ENCODE measurements at regions not wholly inside any gene's neighbourhood (a gene's known extent, or its start where the extent isn't known, plus 50 kb on each side); places are given as distances from the start of the nearest gene placed in this dataset.

GRCh38 chr5:84568171-84568570, 183.5 kb upstream of the EDIL3 start:
- in situ Hi-C loops (cut with HindIII; ENCODE audit: extremely low pct_ligation_motif_present, low pct_unique_long_range_greater_than_20kb) = no loop called here
- no peaks in the 10 kb centered on the region for H3K4me1 ChIP-seq (ENCODE audit: insufficient read depth, low read length)
- ChIA-PET POLR2A (no interaction called here), CTCF (ENCODE audit: low intra/inter-chr PET ratio, low total read pairs) (no interaction called here)
- no peaks in the 10 kb centered on the region for H3K36me3 ChIP-seq (replicated peaks in 1 of 2; ENCODE audit: control insufficient read depth in 1 of 2, insufficient read depth in 2 of 2, low read length in 2 of 2)
- no peak for TF ChIP-seq ZFP91 (CRISPR knock-in tag; IDR thresholded peaks at IDR 0.05; ENCODE audit: borderline replicate concordance)
- no peak for TF ChIP-seq ZNF644 (CRISPR knock-in tag; IDR thresholded peaks at IDR 0.05; ENCODE audit: low read depth)
- no peak for TF ChIP-seq SIN3B (IDR thresholded peaks at IDR 0.05; ENCODE audit: low read length)
- no peak for TF ChIP-seq ZMAT5 (CRISPR knock-in tag; IDR thresholded peaks at IDR 0.05; ENCODE audit: borderline replicate concordance, low read depth)
- intact Hi-C loops (cut with micrococcal nuclease; ENCODE audit: unreplicated experiment) = no loop called here
- H3K79me2 ChIP-seq (ENCODE audit: insufficient read depth, low read length) = no peaks in the 10 kb centered on the region
- ATAC-seq (no peak), DNase-seq (ENCODE audit: low spot score) (no peak), FAIRE-seq (no peak)
- H4K20me1 ChIP-seq (ENCODE audit: insufficient read depth, low read length) = no peaks in the 10 kb centered on the region
- no peak overlapping the region for H3K9ac ChIP-seq (ENCODE audit: insufficient read depth, low read depth, low read length)
- no peak overlapping the region for H3K4me2 ChIP-seq (ENCODE audit: low read depth, low read length)
- no peaks in the 10 kb centered on the region for H3K27me3 ChIP-seq (ENCODE audit: control insufficient read depth in 1 of 2, insufficient read depth in 2 of 2, low read length in 2 of 2)
- 0% methylated on average over 1 of the region's 1 CpG for WGBS (ENCODE audit: low lambda C conversion rate)
- no TSS peak for BruUV-seq (replicated peaks)
- no peaks in the 10 kb centered on the region for H3K9me3 ChIP-seq (ENCODE audit: low read length)
- H2AFZ ChIP-seq (ENCODE audit: low read length) = no peak overlapping the region
- no peak overlapping the region for H3K27ac ChIP-seq (ENCODE audit: extremely low read length, insufficient read depth, low read length)
- no peak overlapping the region for H3K4me3 ChIP-seq (replicated peaks in 1 of 3; ENCODE audit: insufficient read depth in 1 of 3, low read depth in 2 of 3, low read length in 3 of 3)

- no TSS peak for BruUV-seq (replicated peaks)
- Histone ChIP-seq H3K79me2 (ENCODE audit: insufficient read depth, low read length) (no peaks in the 10 kb centered on the region), H3K36me3 (replicated peaks in 1 of 2; ENCODE audit: control insufficient read depth in 1 of 2, insufficient read depth in 2 of 2, low read length in 2 of 2) (no peaks in the 10 kb centered on the region), H3K4me1 (ENCODE audit: insufficient read depth, low read length) (no peaks in the 10 kb centered on the region), H3K27ac (ENCODE audit: extremely low read length, insufficient read depth, low read length) (no peak overlapping the region), H3K9me3 (ENCODE audit: low read length) (no peaks in the 10 kb centered on the region), H3K27me3 (ENCODE audit: control insufficient read depth in 1 of 2, insufficient read depth in 2 of 2, low read length in 2 of 2) (no peaks in the 10 kb centered on the region), H3K4me2 (ENCODE audit: low read depth, low read length) (no peak overlapping the region), H3K9ac (ENCODE audit: insufficient read depth, low read depth, low read length) (no peak overlapping the region), H2AFZ (ENCODE audit: low read length) (no peak overlapping the region), H4K20me1 (ENCODE audit: insufficient read depth, low read length) (no peaks in the 10 kb centered on the region), H3K4me3 (replicated peaks in 1 of 3; ENCODE audit: insufficient read depth in 1 of 3, low read depth in 2 of 3, low read length in 3 of 3) (no peak overlapping the region)
- intact Hi-C loops (cut with micrococcal nuclease; ENCODE audit: unreplicated experiment) = no loop called here
- TF ChIP-seq ZNF207 (IDR thresholded peaks at IDR 0.05; ENCODE audit: borderline replicate concordance) (no peak), MYPOP (CRISPR knock-in tag; IDR thresholded peaks at IDR 0.05) (no peak), ZNF121 (CRISPR knock-in tag; IDR thresholded peaks at IDR 0.05) (no peak), ZKSCAN5 (CRISPR knock-in tag; IDR thresholded peaks at IDR 0.05) (no peak), ZNF766 (CRISPR knock-in tag; IDR thresholded peaks at IDR 0.05; ENCODE audit: borderline replicate concordance) (no peak), SUZ12 (IDR thresholded peaks at IDR 0.05; ENCODE audit: low read depth, low read length) (no peak), RNF2 (conservative IDR thresholded peaks at IDR 0.05; ENCODE audit: low read depth) (no peak), ZNF333 (CRISPR knock-in tag; IDR thresholded peaks at IDR 0.05; ENCODE audit: borderline replicate concordance) (no peak), ZSCAN20 (CRISPR knock-in tag; IDR thresholded peaks at IDR 0.05; ENCODE audit: borderline replicate concordance) (no peak), MIER3 (CRISPR knock-in tag; IDR thresholded peaks at IDR 0.05; ENCODE audit: borderline replicate concordance) (no peak), ZFX (CRISPR knock-in tag; IDR thresholded peaks at IDR 0.05; ENCODE audit: low read depth) (no peak), FOXK1 (CRISPR knock-in tag; IDR thresholded peaks at IDR 0.05; ENCODE audit: borderline replicate concordance, low read depth) (no peak), ZNF747 (CRISPR knock-in tag; IDR thresholded peaks at IDR 0.05; ENCODE audit: borderline replicate concordance) (no peak), ZNF720 (CRISPR knock-in tag; IDR thresholded peaks at IDR 0.05) (no peak), ZFYVE20 (CRISPR knock-in tag; IDR thresholded peaks at IDR 0.05; ENCODE audit: borderline replicate concordance, low read depth) (no peak)
- ChIA-PET CTCF (ENCODE audit: low intra/inter-chr PET ratio, low total read pairs) (no interaction called here), POLR2A (no interaction called here)
- DNase-seq (ENCODE audit: low spot score) (no peak), ATAC-seq (no peak), FAIRE-seq (no peak)
- 0% methylated on average over 1 of the region's 1 CpG for whole genome bisulfite sequencing (ENCODE audit: low lambda C conversion rate)
- in situ Hi-C loops (cut with HindIII; ENCODE audit: extremely low pct_ligation_motif_present, low pct_unique_long_range_greater_than_20kb) = no loop called here
Measured at GRCh38 chr5:84565866-84566265, 181.2 kb upstream of the EDIL3 start.

Measured in HepG2 (cell line).